WTC11 (cell line): ENCODE measurements at regions not wholly inside any gene's neighbourhood (a gene's known extent, or its start where the extent isn't known, plus 50 kb on each side); places are given as distances from the start of the nearest gene placed in this dataset.

Experiments used
- ATAC-seq: fragments of 200-7000 bp; cut with Tn5 transposase; 2 replicates; pipeline ENCODE4 v1.10.0; 2021; ENCODE audit warnings: mild to moderate bottlenecking, moderate library complexity
- CTCF ChIA-PET: fragments of 300-600 bp; sonication (Branson Sonifier 250); formaldehyde crosslinking; loops from one replicate; lab custom pipeline; 2021; ENCODE audit warnings: antibody characterized with exemption; lab: Charles Lee
- POLR2A ChIA-PET: fragments of 350-600 bp; sonication (Branson Sonifier 250); formaldehyde crosslinking; loops from one replicate; lab custom pipeline; 2021; ENCODE audit warnings: antibody characterized with exemption; lab: Charles Lee
- DNase-seq: peaks from one replicate; pipeline ENCODE4 v3.0.0; 2021; ENCODE audit warnings: low spot score
- H3K27ac Mint-ChIP-seq: 2 replicates; pipeline ENCODE4 v1.8.0; 2021; ENCODE audit warnings: mixed read lengths
- H3K27me3 Mint-ChIP-seq: 2 replicates; pipeline ENCODE4 v1.8.0; 2021; ENCODE audit warnings: low read depth, mild to moderate bottlenecking, moderate library complexity, mixed read lengths
- H3K36me3 Mint-ChIP-seq: 2 replicates; pipeline ENCODE4 v1.8.0; 2021; ENCODE audit warnings: mixed read lengths
- H3K4me1 Mint-ChIP-seq: 2 replicates; pipeline ENCODE4 v1.8.0; 2022; ENCODE audit warnings: mixed read lengths
- H3K4me3 Mint-ChIP-seq: 2 replicates; pipeline ENCODE4 v1.8.0; 2021; ENCODE audit warnings: mild to moderate bottlenecking, moderate library complexity, mixed read lengths
- H3K9me3 Mint-ChIP-seq: 2 replicates; pipeline ENCODE4 v1.8.0; 2021; ENCODE audit warnings: mixed read lengths
- CREB1 ChIP-seq: sonication (generic); formaldehyde crosslinking; IDR thresholded peaks from 2 replicates; pipeline ENCODE4 v1.8.0; 2023; ENCODE audit warnings: mild to moderate bottlenecking, missing genetic modification reagents
- EMX1 ChIP-seq: fragments of 250-450 bp; sonication (Bioruptor Pico); IDR thresholded peaks from 2 replicates; pipeline ENCODE4 v1.8.0; 2021; ENCODE audit warnings: mild to moderate bottlenecking
- FOXK1 ChIP-seq: sonication (generic); formaldehyde crosslinking; IDR thresholded peaks from 2 replicates; pipeline ENCODE4 v1.8.0; 2022; ENCODE audit warnings: mild to moderate bottlenecking, moderate library complexity, missing genetic modification reagents
- FOXP1 ChIP-seq: sonication (generic); formaldehyde crosslinking; IDR thresholded peaks from 2 replicates; pipeline ENCODE4 v1.8.0; 2022; ENCODE audit warnings: missing genetic modification reagents, mild to moderate bottlenecking, moderate library complexity, borderline replicate concordance
- IRF2 ChIP-seq: sonication (generic); formaldehyde crosslinking; IDR thresholded peaks from 2 replicates; pipeline ENCODE4 v1.8.0; 2022; ENCODE audit warnings: low read depth, missing genetic modification reagents, borderline replicate concordance
- JUN ChIP-seq: sonication (generic); formaldehyde crosslinking; IDR thresholded peaks from 2 replicates; pipeline ENCODE4 v1.8.0; 2023; ENCODE audit warnings: mild to moderate bottlenecking, missing genetic modification reagents
- MXD4 ChIP-seq: fragments of 250-450 bp; sonication (Bioruptor Pico); IDR thresholded peaks from 2 replicates; pipeline ENCODE4 v1.8.0; 2021; ENCODE audit warnings: mild to moderate bottlenecking, moderate library complexity, borderline replicate concordance
- MYBL2 ChIP-seq: sonication (generic); formaldehyde crosslinking; IDR thresholded peaks from 2 replicates; pipeline ENCODE4 v1.8.1; 2023; ENCODE audit warnings: mild to moderate bottlenecking, moderate library complexity, missing genetic modification reagents
- NFYB ChIP-seq: sonication (generic); formaldehyde crosslinking; conservative IDR thresholded peaks from 2 replicates; pipeline ENCODE4 v1.8.0; 2022; ENCODE audit warnings: low read depth, missing genetic modification reagents
- NR3C1 ChIP-seq: sonication (generic); formaldehyde crosslinking; conservative IDR thresholded peaks from 2 replicates; pipeline ENCODE4 v1.8.1; 2023; ENCODE audit warnings: low read depth, mild to moderate bottlenecking, missing genetic modification reagents
- SP1 ChIP-seq: sonication (generic); formaldehyde crosslinking; conservative IDR thresholded peaks from 2 replicates; pipeline ENCODE4 v1.8.1; 2022; ENCODE audit warnings: missing genetic modification reagents
- ZNF263 ChIP-seq: sonication (generic); formaldehyde crosslinking; IDR thresholded peaks from 2 replicates; pipeline ENCODE4 v1.8.1; 2022; ENCODE audit warnings: low read depth, mild to moderate bottlenecking, moderate library complexity, missing genetic modification reagents
- TF ChIP-seq, protein P1 (sequence below): fragments of 250-450 bp; sonication (Bioruptor Pico); conservative IDR thresholded peaks from 2 replicates; pipeline ENCODE4 v1.9.0; 2021; ENCODE audit warnings: mild to moderate bottlenecking
- TF ChIP-seq, protein P2 (sequence below): sonication (generic); formaldehyde crosslinking; IDR thresholded peaks from 2 replicates; pipeline ENCODE4 v1.8.0; 2022; ENCODE audit warnings: mild to moderate bottlenecking, missing genetic modification reagents
- TF ChIP-seq, protein P3 (sequence below): sonication (generic); formaldehyde crosslinking; IDR thresholded peaks from 2 replicates; pipeline ENCODE4 v1.8.0; 2022; ENCODE audit warnings: missing genetic modification reagents
- TF ChIP-seq, protein P4 (sequence below): sonication (generic); formaldehyde crosslinking; IDR thresholded peaks from 2 replicates; pipeline ENCODE4 v1.8.1; 2023; ENCODE audit warnings: mild to moderate bottlenecking, missing genetic modification reagents, moderate library complexity
- TF ChIP-seq, protein P5 (sequence below): sonication (generic); formaldehyde crosslinking; IDR thresholded peaks from 2 replicates; pipeline ENCODE4 v1.8.1; 2022; ENCODE audit warnings: low read depth, missing genetic modification reagents, borderline replicate concordance
- TF ChIP-seq, protein P6 (sequence below): fragments of 250-450 bp; sonication (Bioruptor Pico); IDR thresholded peaks from 2 replicates; pipeline ENCODE4 v2.1.2; 2022; ENCODE audit warnings: mild to moderate bottlenecking, moderate library complexity

DNA sequence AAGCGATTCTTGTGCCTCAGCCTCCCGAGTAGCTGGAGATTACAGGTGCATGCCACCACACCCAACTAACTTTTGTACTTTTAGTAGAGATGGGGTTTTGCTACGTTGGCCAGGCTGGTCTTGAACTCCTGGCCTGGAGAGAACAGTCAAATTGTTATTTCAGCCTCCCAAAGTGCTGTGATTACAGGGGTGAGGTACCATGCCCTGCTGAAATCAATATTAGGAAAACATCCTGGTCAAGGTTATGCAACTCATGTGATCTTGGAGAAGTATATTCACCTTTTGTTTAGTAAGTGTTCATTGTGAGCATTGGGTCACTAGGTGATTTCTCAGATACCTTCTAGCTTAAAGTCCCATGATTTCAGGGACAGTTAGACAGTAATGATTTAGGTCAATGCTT is 167.8 kb downstream of the AASDH start:
- Mint-ChIP-seq H3K4me3 (no peak overlapping the region), H3K27ac (no peak overlapping the region), H3K4me1 (peaks cover 45% of the 10 kb centered on the region)
- TF ChIP-seq, protein P1, sequence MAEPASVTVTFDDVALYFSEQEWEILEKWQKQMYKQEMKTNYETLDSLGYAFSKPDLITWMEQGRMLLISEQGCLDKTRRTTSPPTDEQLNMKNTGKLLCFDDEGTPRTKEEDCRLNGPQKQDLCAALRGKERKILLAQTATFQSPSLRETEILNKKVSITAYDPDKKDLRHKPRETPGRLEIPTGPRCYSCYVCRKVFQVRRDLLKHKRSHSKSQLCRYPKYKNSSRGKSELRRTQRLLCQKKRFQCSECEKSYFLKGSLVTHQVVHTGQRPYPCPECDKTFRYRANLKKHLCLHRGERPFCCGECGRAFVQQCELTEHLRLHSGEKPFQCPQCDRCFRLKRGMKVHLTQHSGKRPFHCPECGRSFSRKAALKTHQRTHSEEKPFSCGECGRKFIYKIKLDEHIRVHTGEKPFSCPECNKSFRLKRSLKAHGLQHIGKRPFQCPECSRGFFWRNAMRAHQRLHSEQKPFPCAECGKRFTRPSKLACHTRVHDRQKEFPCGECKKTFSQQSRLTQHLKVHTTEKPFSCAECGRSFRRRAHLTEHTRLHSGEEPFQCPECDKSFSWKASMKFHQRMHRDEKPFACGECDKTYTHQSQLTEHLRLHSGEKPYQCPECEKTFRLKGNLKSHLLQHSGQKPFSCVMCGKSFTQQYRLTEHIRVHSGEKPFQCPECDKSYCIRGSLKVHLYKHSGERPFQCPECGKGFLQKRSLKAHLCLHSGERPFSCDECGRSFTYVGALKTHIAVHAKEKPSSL (CRISPR knock-in tag): no peak
- TF ChIP-seq, protein P2, sequence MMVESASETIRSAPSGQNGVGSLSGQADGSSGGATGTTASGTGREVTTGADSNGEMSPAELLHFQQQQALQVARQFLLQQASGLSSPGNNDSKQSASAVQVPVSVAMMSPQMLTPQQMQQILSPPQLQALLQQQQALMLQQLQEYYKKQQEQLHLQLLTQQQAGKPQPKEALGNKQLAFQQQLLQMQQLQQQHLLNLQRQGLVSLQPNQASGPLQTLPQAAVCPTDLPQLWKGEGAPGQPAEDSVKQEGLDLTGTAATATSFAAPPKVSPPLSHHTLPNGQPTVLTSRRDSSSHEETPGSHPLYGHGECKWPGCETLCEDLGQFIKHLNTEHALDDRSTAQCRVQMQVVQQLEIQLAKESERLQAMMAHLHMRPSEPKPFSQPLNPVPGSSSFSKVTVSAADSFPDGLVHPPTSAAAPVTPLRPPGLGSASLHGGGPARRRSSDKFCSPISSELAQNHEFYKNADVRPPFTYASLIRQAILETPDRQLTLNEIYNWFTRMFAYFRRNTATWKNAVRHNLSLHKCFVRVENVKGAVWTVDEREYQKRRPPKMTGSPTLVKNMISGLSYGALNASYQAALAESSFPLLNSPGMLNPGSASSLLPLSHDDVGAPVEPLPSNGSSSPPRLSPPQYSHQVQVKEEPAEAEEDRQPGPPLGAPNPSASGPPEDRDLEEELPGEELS (CRISPR knock-in tag): no peak
- TF ChIP-seq, protein P3, sequence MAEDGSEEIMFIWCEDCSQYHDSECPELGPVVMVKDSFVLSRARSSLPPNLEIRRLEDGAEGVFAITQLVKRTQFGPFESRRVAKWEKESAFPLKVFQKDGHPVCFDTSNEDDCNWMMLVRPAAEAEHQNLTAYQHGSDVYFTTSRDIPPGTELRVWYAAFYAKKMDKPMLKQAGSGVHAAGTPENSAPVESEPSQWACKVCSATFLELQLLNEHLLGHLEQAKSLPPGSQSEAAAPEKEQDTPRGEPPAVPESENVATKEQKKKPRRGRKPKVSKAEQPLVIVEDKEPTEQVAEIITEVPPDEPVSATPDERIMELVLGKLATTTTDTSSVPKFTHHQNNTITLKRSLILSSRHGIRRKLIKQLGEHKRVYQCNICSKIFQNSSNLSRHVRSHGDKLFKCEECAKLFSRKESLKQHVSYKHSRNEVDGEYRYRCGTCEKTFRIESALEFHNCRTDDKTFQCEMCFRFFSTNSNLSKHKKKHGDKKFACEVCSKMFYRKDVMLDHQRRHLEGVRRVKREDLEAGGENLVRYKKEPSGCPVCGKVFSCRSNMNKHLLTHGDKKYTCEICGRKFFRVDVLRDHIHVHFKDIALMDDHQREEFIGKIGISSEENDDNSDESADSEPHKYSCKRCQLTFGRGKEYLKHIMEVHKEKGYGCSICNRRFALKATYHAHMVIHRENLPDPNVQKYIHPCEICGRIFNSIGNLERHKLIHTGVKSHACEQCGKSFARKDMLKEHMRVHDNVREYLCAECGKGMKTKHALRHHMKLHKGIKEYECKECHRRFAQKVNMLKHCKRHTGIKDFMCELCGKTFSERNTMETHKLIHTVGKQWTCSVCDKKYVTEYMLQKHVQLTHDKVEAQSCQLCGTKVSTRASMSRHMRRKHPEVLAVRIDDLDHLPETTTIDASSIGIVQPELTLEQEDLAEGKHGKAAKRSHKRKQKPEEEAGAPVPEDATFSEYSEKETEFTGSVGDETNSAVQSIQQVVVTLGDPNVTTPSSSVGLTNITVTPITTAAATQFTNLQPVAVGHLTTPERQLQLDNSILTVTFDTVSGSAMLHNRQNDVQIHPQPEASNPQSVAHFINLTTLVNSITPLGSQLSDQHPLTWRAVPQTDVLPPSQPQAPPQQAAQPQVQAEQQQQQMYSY (CRISPR knock-in tag): no peak
- TF ChIP-seq, protein P4, sequence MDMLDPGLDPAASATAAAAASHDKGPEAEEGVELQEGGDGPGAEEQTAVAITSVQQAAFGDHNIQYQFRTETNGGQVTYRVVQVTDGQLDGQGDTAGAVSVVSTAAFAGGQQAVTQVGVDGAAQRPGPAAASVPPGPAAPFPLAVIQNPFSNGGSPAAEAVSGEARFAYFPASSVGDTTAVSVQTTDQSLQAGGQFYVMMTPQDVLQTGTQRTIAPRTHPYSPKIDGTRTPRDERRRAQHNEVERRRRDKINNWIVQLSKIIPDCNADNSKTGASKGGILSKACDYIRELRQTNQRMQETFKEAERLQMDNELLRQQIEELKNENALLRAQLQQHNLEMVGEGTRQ: no peak
- no peak for TF ChIP-seq CREB1 (CRISPR knock-in tag)
- TF ChIP-seq, all 79 proteins: peak for 0
- Mint-ChIP-seq H3K36me3 (peaks cover 26% of the 10 kb centered on the region), H3K9me3 (peaks cover 23% of the 10 kb centered on the region), H3K27me3 (peaks cover 3% of the 10 kb centered on the region; the same call in 1 of the 2 replicates)
- POLR2A ChIA-PET: no interaction called here
- no peak for ATAC-seq
- no peak for DNase-seq
- CTCF ChIA-PET: no interaction called here

DNA sequence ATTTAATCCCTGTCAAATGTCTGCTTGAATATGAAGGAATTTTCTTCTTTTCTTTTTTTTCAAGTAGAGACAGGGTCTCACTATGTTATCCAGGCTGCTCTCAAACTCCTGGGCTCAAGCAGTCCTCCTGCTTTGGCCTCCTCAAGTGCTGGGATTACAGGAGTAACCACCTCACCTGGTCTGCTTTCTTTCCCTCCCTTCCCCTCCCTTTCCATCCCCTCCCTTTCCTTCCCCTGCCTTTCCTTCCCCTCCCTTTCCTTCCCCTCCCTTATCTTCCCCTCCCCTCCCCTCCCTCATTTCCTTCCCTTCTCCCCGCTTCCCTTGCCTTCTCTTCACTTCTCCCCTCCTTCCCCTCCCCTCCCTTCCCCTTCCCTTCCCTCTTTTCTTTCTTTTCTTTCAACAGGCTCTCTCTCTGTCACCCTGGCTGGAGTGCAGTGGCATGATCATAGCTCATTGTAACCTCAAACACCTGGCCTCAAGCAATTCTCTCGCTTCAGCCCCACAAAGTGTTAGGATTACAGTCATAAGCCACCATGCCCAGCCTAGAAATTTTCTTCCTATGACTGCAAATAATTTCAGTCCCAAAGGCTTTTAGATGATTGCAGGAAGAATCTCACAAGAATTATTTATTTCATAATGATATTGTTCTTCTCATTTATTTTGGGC is 168.9 kb downstream of the AASDH start:
- H3K36me3 Mint-ChIP-seq: peaks cover 26% of the 10 kb centered on the region
- no peak overlapping the region for H3K27ac Mint-ChIP-seq
- ChIA-PET CTCF (no interaction called here), POLR2A (no interaction called here)
- no peak overlapping the region for H3K4me3 Mint-ChIP-seq
- no peak for ATAC-seq
- TF ChIP-seq, protein P5, sequence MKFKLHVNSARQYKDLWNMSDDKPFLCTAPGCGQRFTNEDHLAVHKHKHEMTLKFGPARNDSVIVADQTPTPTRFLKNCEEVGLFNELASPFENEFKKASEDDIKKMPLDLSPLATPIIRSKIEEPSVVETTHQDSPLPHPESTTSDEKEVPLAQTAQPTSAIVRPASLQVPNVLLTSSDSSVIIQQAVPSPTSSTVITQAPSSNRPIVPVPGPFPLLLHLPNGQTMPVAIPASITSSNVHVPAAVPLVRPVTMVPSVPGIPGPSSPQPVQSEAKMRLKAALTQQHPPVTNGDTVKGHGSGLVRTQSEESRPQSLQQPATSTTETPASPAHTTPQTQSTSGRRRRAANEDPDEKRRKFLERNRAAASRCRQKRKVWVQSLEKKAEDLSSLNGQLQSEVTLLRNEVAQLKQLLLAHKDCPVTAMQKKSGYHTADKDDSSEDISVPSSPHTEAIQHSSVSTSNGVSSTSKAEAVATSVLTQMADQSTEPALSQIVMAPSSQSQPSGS: no peak
- no peak for DNase-seq
- peaks cover 10% of the 10 kb centered on the region for H3K27me3 Mint-ChIP-seq
- H3K9me3 Mint-ChIP-seq: peaks cover 23% of the 10 kb centered on the region
- peaks cover 45% of the 10 kb centered on the region for H3K4me1 Mint-ChIP-seq

DNA sequence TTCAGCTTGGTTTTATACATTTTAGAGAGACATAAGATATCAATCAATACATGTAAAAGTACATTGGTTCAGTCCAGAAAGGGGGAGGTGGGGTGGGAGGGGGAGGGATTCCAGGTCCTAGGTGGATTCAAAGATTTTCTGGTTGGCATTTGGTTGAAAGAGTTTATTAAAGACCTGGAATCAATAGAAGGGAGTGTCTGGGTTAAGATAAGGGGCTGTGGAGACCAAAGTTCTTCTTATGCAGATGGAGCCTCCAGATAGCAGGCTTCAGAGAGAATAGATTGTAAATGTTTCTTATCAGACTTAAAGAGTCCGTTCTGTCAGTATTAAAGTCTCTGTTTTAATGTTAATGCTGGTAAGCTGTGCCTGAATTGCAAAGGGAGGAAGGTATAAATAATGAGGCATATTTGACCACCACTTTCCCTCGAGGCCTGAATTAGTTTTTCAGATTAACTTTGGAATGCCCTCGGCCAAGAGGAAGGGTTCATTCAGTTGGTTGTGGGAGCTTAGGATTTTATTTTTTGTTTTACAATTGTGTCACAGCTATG is 169.9 kb downstream of the AASDH start:
- ChIA-PET POLR2A (no interaction called here), CTCF (interaction anchor here (0.5 kb wide), 1 partner anchor 856 kb away, joined by 4 read pairs; no protein-coding TSS in a partner anchor)
- no peak for DNase-seq
- Mint-ChIP-seq H3K36me3 (peaks cover 26% of the 10 kb centered on the region), H3K27ac (0 out of 2 replicates have a peak overlapping the region, but pooled peaks have one; percentile 43), H3K27me3 (peaks cover 19% of the 10 kb centered on the region), H3K9me3 (peaks cover 19% of the 10 kb centered on the region), H3K4me3 (no peak overlapping the region; the same call in 1 of the 2 replicates), H3K4me1 (peaks cover 41% of the 10 kb centered on the region)
- ATAC-seq: peak; percentile 35
- TF ChIP-seq ZNF263 (CRISPR knock-in tag) (no peak), NR3C1 (no peak), SP1 (no peak), FOXK1 (CRISPR knock-in tag) (no peak), EMX1 (no peak), MXD4 (CRISPR knock-in tag) (no peak), MYBL2 (CRISPR knock-in tag) (no peak), IRF2 (CRISPR knock-in tag) (no peak), FOXP1 (CRISPR knock-in tag) (no peak), NFYB (CRISPR knock-in tag) (no peak), JUN (CRISPR knock-in tag) (no peak)
- TF ChIP-seq, protein P6, sequence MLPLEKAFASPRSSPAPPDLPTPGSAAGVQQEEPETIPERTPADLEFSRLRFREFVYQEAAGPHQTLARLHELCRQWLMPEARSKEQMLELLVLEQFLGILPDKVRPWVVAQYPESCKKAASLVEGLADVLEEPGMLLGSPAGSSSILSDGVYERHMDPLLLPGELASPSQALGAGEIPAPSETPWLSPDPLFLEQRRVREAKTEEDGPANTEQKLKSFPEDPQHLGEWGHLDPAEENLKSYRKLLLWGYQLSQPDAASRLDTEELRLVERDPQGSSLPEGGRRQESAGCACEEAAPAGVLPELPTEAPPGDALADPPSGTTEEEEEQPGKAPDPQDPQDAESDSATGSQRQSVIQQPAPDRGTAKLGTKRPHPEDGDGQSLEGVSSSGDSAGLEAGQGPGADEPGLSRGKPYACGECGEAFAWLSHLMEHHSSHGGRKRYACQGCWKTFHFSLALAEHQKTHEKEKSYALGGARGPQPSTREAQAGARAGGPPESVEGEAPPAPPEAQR (CRISPR knock-in tag): no peak
